Peyer's patch (tissue), 4 donors: ENCODE measurements at regions not wholly inside any gene's neighbourhood (a gene's known extent, or its start where the extent isn't known, plus 50 kb on each side); places are given as distances from the start of the nearest gene placed in this dataset.

Experiments
- DNase-seq, 3 donors: peaks; one replicate each; pipeline ENCODE4 v3.0.0-alpha.2; 2017 to 2019
- H3K27ac ChIP-seq, 4 donors: fragments of 200-600 bp; sonication (generic); one replicate each; pipeline ENCODE4 v1.5.1; 2016 to 2019
- H3K27me3 ChIP-seq, 2 donors: fragments of 200-600 bp; sonication (generic); one replicate each; pipeline ENCODE4 v1.5.1; 2019
- H3K36me3 ChIP-seq, 3 donors: fragments of 200-600 bp; sonication (generic); one replicate each; pipeline ENCODE4 v1.5.1; 2016 to 2019
- H3K4me1 ChIP-seq, 4 donors: fragments of 200-600 bp; sonication (generic); one replicate each; pipeline ENCODE4 v1.5.1; 2016 to 2019
- H3K4me3 ChIP-seq, 4 donors: fragments of 200-600 bp; sonication (generic); 1 replicate in 3 of 4; 2 replicates in 1 of 4; pipeline ENCODE4 v1.5.1; 2016 to 2019; ENCODE audit warnings: mild to moderate bottlenecking in 1 of 4
- H3K9me3 ChIP-seq, 4 donors: fragments of 200-600 bp; sonication (generic); one replicate each; pipeline ENCODE4 v1.5.1; 2016 to 2019; ENCODE audit warnings: mild to moderate bottlenecking in 1 of 4
- POLR2A ChIP-seq, 2 donors: fragments of 450-650 bp; IDR thresholded peaks; one replicate each; pipeline ENCODE4 v1.5.1; 2017; ENCODE audit warnings: antibody characterized with exemption in 2 of 2, mild to moderate bottlenecking in 2 of 2, moderate library complexity in 2 of 2
- TF ChIP-seq, protein P1 (sequence below), 6 experiments: fragments of 450-650 bp in 4 of 6; fragments of 200-600 bp in 2 of 6; sonication (generic) in 1 of 6; IDR thresholded peaks; one replicate each; pipeline ENCODE4 v1.5.1; 2017 to 2019; ENCODE audit warnings: antibody characterized with exemption in 6 of 6, mild to moderate bottlenecking in 3 of 6, moderate library complexity in 1 of 6

DNA sequence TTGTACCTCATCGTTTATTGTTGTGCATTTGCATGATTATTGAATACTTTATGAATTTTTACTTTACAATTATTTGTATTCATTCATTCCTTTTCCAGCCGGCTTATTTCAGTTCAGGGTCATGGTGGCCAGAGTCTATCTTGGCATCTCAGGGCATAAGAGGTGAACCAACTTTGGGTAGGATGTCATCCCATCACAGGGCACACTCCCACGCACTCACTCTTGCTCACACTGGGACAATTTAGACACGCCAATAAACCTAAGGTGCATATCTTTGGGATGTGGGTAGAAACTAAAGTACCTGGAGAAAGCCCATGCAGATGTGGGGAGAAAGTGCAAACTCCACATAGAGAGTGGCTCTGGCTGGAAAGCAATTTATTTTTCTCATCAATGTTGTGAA, 158.1 kb upstream of the MAST4 start:
- no peaks in the 10 kb centered on the region for H3K9me3 ChIP-seq
- no peak overlapping the region for H3K4me3 ChIP-seq
- H3K27ac ChIP-seq, result no peak overlapping the region
- no peaks in the 10 kb centered on the region for H3K4me1 ChIP-seq
- TF ChIP-seq, protein P1, sequence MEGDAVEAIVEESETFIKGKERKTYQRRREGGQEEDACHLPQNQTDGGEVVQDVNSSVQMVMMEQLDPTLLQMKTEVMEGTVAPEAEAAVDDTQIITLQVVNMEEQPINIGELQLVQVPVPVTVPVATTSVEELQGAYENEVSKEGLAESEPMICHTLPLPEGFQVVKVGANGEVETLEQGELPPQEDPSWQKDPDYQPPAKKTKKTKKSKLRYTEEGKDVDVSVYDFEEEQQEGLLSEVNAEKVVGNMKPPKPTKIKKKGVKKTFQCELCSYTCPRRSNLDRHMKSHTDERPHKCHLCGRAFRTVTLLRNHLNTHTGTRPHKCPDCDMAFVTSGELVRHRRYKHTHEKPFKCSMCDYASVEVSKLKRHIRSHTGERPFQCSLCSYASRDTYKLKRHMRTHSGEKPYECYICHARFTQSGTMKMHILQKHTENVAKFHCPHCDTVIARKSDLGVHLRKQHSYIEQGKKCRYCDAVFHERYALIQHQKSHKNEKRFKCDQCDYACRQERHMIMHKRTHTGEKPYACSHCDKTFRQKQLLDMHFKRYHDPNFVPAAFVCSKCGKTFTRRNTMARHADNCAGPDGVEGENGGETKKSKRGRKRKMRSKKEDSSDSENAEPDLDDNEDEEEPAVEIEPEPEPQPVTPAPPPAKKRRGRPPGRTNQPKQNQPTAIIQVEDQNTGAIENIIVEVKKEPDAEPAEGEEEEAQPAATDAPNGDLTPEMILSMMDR (IDR thresholded peaks at IDR 0.05), result no peak
- no peak for TF ChIP-seq POLR2A (IDR thresholded peaks at IDR 0.05)
- H3K27me3 ChIP-seq, result no peaks in the 10 kb centered on the region
- DNase-seq, result no peak
- H3K36me3 ChIP-seq, result no peaks in the 10 kb centered on the region

DNA sequence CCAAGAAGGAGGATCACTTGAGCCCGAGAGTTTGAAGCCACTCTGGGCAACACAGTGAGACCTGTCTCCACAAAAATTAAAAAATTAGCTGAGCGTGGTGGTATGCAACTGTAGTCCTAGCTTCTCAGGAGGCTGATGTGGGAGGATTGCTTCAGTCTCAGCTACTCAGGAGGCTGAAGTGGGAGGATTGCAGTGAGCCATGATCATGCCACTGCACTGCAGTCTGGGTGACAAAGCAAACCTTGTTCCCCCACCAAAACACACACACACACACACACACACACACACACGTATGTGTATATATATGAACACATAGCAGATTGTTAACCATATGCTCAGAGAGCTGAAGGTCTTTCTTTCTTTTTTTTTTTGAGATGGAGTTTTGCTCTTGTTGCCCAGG, 157.5 kb upstream of the MAST4 start:
- Histone ChIP-seq H3K4me1 (no peaks in the 10 kb centered on the region), H3K27me3 (no peaks in the 10 kb centered on the region), H3K9me3 (no peaks in the 10 kb centered on the region), H3K27ac (no peak overlapping the region), H3K36me3 (no peaks in the 10 kb centered on the region), H3K4me3 (no peak overlapping the region)
- no peak for DNase-seq
- TF ChIP-seq POLR2A (IDR thresholded peaks at IDR 0.05), result no peak
- TF ChIP-seq, protein P1 (IDR thresholded peaks at IDR 0.05), result no peak

DNA sequence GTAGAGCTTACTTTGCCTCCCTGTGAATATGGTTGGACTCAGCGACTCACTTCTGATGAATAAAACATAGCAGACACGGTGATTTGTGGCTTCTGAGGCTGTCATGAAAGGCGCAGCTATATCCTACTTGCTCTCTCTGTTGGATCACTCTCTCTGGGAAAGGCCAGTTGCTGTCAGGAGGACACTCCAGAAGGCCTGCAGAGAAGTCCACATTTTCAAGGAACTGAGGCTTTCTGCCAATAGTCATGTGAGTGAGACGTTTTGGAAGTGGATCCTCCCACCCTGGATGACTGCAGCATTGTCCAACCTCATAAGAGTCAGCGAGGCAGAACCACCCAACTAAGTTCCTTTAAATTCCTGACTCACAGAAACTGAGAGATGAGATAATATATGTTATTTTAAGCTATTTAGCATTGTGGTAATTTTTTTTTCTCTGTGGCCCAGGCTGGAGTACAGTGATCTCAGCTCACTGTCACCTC, 156.0 kb upstream of the MAST4 start:
- DNase-seq, result no peak

DNA sequence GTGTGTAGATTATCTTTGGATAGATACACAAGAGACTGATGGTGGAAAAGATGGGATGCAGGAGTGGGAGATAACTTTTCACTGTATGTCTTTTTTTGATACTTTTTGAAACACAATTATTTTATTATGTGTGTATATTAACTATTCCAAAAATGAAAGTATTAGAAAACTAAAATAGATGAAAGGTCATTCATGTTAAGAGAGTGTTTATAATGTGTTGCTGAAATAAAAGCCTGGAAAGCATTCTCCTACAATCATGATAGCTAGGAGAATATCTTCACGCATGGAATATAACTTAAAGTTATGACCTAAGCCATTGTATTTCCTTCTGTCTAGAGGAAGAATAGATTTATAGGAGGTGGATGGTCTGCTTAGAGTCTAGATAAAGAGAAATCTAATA, 154.8 kb upstream of the MAST4 start:
- H3K9me3 ChIP-seq, result no peaks in the 10 kb centered on the region
- no peak overlapping the region for H3K27ac ChIP-seq
- no peaks in the 10 kb centered on the region for H3K36me3 ChIP-seq
- no peaks in the 10 kb centered on the region for H3K27me3 ChIP-seq
- no peak for DNase-seq
- TF ChIP-seq, protein P1 (IDR thresholded peaks at IDR 0.05), result no peak
- no peak for TF ChIP-seq POLR2A (IDR thresholded peaks at IDR 0.05)
- H3K4me1 ChIP-seq, result no peaks in the 10 kb centered on the region
- no peak overlapping the region for H3K4me3 ChIP-seq

More for the DNA sequence above, 156.0 kb upstream of the MAST4 start:
- no peak for TF ChIP-seq POLR2A (IDR thresholded peaks at IDR 0.05)
- TF ChIP-seq, protein P1 (IDR thresholded peaks at IDR 0.05), result no peak
- no peaks in the 10 kb centered on the region for H3K9me3 ChIP-seq
- no peak overlapping the region for H3K4me3 ChIP-seq
- H3K36me3 ChIP-seq, result no peaks in the 10 kb centered on the region
- no peaks in the 10 kb centered on the region for H3K4me1 ChIP-seq
- no peak overlapping the region for H3K27ac ChIP-seq
- no peaks in the 10 kb centered on the region for H3K27me3 ChIP-seq

DNA sequence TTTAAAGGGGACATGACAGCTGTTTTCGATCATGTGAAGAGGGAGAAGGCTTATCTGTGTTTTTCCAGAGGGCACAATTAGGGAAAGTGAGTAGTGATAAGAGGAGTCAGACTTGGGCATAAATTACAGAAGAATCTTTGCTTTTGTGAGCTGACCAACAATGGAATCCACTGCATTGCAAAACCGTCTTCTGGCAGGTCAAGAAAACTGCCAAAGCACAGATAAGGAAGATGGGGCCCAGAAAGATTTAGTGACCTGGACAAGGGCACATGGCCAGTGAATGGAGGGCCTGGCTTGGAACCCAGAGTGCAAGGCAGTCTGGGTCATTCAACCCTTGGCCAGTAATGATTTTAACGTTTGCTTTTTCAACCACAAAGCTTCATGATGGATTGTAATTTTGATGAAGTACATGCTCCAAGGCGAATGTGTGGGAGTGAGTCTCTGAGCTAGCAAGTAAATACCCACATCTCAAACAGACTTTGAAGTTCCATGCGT, 153.2 kb upstream of the MAST4 start:
- no peak for TF ChIP-seq POLR2A (IDR thresholded peaks at IDR 0.05)
- TF ChIP-seq, protein P1 (IDR thresholded peaks at IDR 0.05), result no peak
- no peak for DNase-seq

More for the DNA sequence above, 153.2 kb upstream of the MAST4 start:
- Histone ChIP-seq H3K4me1 (no peaks in the 10 kb centered on the region), H3K27me3 (no peaks in the 10 kb centered on the region), H3K36me3 (no peaks in the 10 kb centered on the region), H3K27ac (no peak overlapping the region), H3K4me3 (no peak overlapping the region), H3K9me3 (no peaks in the 10 kb centered on the region)
